ENCODE measurements at regions not wholly inside any gene's neighbourhood (a gene's known extent, or its start where the extent isn't known, plus 50 kb on each side); places are given as distances from the start of the nearest gene placed in this dataset.

- DNase-seq (ENCODE audit: low read depth in 2 of 2) = no peak
Observed at GRCh38 chr13:107475753-107476453, 739.4 kb downstream of the LIG4 start.

- DNase-seq (ENCODE audit: low read depth in 2 of 2) = no peak
Observed at GRCh38 chr13:107473253-107473652, 742.1 kb downstream of the LIG4 start.

- no peak for DNase-seq (ENCODE audit: low read depth in 2 of 2)
Observed at GRCh38 chr13:107466326-107467099, 748.8 kb downstream of the LIG4 start.

DNA sequence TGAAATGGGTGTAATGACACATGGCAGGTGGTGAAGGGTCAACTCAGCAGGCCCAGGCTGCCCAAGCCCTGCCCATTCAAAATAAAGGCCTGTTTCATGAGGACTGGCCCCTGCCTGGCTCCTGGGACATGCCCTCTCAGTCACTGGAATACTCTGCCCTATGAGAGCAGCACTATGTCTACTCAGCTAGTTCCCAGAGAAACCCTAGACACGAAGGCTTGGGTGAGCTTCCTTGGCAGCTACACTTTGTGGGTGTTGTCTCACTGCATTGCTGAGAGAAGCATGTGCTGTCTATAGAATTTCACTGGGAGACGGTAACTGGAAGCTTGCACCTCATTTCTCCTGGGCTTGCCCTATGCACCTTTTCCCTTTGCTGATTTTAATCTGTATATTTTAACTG, 752.8 kb downstream of the LIG4 start:
- DNase-seq (ENCODE audit: low read depth in 2 of 2) = no peak

DNA sequence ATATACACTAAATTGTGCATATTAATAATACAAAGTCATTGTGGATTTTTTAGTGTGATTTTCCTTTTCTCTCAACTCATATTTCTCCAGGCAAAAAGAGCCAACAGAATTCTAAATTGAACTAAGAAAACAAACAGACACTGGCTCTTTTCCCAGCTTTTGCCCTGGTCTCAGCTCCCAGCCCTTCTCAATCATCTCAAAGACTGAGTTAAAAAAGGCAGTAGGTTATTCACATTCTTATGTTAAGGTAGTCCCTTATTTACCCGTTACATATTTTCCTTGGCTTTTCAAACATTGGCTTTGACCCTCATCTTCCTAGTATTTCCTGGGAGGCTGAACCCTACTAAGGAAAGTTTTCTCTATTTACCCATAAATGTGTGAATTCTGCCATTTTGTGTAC, 753.6 kb downstream of the LIG4 start:
- no peak for DNase-seq (ENCODE audit: low read depth in 2 of 2)

GRCh38 chr13:107459430-107459829, 755.9 kb downstream of the LIG4 start:
- no peak for DNase-seq (ENCODE audit: low read depth in 2 of 2)

- no peak for DNase-seq (ENCODE audit: low read depth in 2 of 2)
Observed at GRCh38 chr13:107458269-107458668, 757.1 kb downstream of the LIG4 start.

DNA sequence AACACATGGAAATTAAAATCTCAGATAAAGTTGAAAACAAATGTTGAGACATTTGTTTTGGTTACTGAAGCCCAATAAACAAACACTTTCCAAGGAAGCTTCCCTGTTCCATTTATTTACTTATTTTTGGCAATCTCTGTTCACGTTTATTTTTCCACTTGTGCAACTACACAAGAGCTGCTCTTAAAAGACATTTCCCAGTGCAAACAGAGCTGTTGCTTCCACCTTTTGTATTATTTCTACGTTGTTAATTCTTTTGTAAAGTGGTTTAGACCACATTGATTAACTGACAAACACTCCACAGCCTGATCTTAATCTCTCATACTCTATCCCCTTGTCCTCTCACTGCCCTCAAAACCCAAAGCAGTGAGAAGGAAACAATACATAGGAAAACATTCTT, 757.6 kb downstream of the LIG4 start:
- no peak for DNase-seq (ENCODE audit: low read depth in 2 of 2)

DNA sequence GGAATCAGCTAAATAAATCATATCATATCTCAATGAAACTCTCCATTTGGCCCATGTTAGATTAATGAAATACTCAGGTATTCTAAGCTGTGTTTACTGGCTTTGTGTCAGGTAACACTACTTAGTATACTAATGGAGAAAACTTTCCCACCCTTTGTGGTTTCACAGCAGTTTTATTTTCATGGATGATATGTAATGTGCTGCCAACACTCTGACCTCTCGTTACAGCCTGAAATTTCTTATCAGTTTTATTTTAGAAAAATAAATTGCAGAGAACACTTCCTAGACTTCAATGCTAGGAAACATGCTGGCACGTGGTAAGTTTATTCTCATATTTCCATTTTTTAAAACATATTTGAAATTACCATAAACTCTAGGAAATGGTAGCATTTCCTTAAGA, 758.9 kb downstream of the LIG4 start:
- DNase-seq (ENCODE audit: low read depth in 2 of 2) = no peak

DNA sequence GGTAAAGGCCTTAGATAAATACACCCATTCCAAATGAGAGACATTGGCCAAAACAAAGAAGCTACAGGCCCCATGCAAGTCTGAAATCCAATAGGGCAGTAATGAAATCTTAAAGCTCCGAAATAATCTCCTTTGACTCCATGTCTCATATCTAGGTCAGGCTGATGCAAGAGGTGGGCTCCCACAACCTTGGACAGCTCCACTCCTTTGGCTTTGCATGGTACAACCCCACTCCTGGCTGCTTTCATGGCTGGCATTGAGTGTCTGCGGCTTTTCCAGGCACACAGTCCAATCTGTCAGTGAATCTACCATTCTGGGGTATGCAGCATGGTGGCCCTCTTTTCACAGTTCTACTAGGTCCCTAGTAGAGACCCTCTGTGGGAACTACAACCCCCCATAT, 762.5 kb downstream of the LIG4 start:
- DNase-seq (ENCODE audit: low read depth in 2 of 2) = no peak

- DNase-seq (ENCODE audit: low read depth in 2 of 2) = no peak
Observed at GRCh38 chr13:107450931-107451330, 764.4 kb downstream of the LIG4 start.

- no peak for DNase-seq (ENCODE audit: low read depth in 2 of 2)
Observed at GRCh38 chr13:107450431-107450830, 764.9 kb downstream of the LIG4 start.

- DNase-seq (ENCODE audit: low read depth in 2 of 2) = no peak
Observed at GRCh38 chr13:107447591-107447990, 767.7 kb downstream of the LIG4 start.

GRCh38 chr13:107441279-107441678, 774.1 kb downstream of the LIG4 start:
- no peak for DNase-seq (ENCODE audit: low read depth in 2 of 2)

GRCh38 chr13:107438251-107438650, 777.1 kb downstream of the LIG4 start:
- DNase-seq (ENCODE audit: low read depth in 2 of 2) = no peak

GRCh38 chr13:107434347-107434746, 781.0 kb downstream of the LIG4 start:
- DNase-seq (ENCODE audit: low read depth in 2 of 2) = no peak

DNA sequence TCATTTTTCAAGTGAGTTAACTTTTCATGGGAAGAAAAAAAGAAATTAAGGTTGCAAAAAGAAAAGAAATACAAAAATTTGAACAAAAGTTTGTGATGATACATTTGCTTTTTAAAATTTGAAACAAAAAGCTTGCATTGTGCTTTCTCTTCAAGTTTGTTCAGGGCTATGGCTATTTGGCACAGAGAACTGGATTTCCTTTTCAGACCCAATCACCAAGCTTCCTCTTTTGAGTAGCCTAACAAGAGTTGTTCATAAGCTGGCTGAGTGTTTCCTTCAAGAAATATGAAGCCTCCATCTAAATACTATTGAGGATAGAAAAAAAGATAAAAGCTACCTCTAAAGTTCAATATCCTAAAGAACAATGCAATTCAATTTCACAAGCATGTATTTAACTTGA, 787.8 kb downstream of the LIG4 start:
- DNase-seq (ENCODE audit: low read depth in 2 of 2) = no peak

GRCh38 chr13:107422421-107422820, 792.9 kb downstream of the LIG4 start:
- DNase-seq (ENCODE audit: low read depth in 2 of 2) = no peak

- DNase-seq (ENCODE audit: low read depth in 2 of 2) = no peak
Observed at GRCh38 chr13:107421951-107422350, 793.4 kb downstream of the LIG4 start.

DNA sequence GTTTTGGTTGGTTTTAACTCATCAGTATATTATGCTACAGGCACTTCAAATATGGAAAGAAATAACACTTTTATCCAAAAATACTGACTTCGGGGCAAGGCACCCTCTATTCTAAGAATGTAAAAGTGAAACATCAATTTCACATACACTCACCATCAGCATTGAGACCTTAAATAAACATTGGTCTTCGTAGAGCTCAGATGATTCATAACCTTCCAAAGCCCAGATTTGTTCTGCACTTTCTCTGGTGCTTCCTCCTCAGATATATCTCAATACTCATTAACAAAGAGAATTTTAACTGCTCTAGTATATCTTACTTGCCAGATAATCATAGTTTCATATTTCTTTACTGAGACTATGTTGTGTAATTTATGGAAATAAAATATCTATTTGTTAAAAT, 794.3 kb downstream of the LIG4 start:
- no peak for DNase-seq (ENCODE audit: low read depth in 2 of 2)

DNA sequence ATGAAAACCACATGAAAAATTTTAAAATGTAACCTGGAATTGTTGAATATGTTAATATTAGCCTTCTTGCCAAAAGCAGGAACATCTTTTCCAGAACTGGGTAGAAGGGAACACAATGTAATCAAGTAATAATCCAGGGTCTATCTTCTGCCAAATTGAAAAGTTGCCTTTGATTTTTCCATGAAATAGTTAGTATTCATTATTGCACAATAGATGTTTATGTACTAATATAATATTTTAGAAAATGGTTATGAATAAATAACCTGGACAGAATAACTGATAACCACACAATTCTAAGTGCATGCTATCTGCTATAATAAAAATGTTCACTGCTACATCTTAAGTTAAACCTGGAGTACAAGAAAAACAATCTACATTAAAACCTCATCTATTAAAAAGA, 802.3 kb downstream of the LIG4 start:
- no peak for DNase-seq (ENCODE audit: low read depth in 2 of 2)

DNA sequence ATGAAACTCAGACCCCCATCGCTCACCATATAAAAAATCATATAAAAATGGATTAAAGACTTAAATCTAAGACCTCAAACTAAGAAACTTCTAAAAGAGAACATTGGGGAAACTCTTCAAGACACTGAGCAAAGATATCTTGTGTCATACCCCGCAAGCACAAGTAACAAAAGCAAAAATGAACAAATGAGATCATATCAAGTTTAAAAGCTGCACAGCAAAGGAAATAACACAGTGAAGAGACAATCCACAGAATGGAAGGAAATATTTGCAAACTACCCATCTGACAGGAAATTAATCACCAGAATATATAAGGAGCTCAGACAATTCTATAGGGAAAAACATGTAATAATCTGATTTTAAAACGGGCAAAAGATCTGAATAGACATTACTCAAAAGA, 808.3 kb downstream of the LIG4 start:
- no peak for DNase-seq (ENCODE audit: low read depth in 2 of 2)

- DNase-seq (ENCODE audit: low read depth in 2 of 2) = no peak
Observed at GRCh38 chr13:107395927-107396662, 819.2 kb downstream of the LIG4 start.

Measured in activated CD8-positive, alpha-beta memory T cell treated with anti-CD3 and anti-CD28 coated beads for 4 hours (primary cell).